ENCODE measurements at regions not wholly inside any gene's neighbourhood (a gene's known extent, or its start where the extent isn't known, plus 50 kb on each side); places are given as distances from the start of the nearest gene placed in this dataset.
"Not testable (repeated sequence)": the region's sequence is repeated elsewhere in the genome, so short reads cannot be mapped to it uniquely, and the experiment has no call there.

- not testable (repeated sequence) for TF ChIP-seq CTCF (conservative IDR thresholded peaks at IDR 0.05); ZFX (IDR thresholded peaks at IDR 0.05)
These were observed 225.6 kb upstream of the DUSP10 start for GRCh38 chr1:221967538-221967937.

Measured in C4-2B (cell line).